ENCODE measurements at regions not wholly inside any gene's neighbourhood (a gene's known extent, or its start where the extent isn't known, plus 50 kb on each side); places are given as distances from the start of the nearest gene placed in this dataset.
A peak's percentile ranks its signal among the peaks of the same experiment; 100 is the strongest.

- no peak for TF ChIP-seq CTCF (IDR thresholded peaks at IDR 0.05; ENCODE audit: low read depth, low read length)
- peak in 1 of 2 donors; percentile 92 for DNase-seq (ENCODE audit: low read depth in 1 of 2, low spot score in 1 of 2)
- Histone ChIP-seq H3K27ac (no peak overlapping the region), H3K4me1 (ENCODE audit: low read depth) (peaks cover 35% of the 10 kb centered on the region), H3K27me3 (no peaks in the 10 kb centered on the region), H3K36me3 (no peaks in the 10 kb centered on the region), H3K4me3 (no peak overlapping the region), H3K9me3 (ENCODE audit: low read depth) (no peaks in the 10 kb centered on the region)
Observed at GRCh38 chr3:40877631-40878463, 321.5 kb upstream of the CTNNB1 start.

DNA sequence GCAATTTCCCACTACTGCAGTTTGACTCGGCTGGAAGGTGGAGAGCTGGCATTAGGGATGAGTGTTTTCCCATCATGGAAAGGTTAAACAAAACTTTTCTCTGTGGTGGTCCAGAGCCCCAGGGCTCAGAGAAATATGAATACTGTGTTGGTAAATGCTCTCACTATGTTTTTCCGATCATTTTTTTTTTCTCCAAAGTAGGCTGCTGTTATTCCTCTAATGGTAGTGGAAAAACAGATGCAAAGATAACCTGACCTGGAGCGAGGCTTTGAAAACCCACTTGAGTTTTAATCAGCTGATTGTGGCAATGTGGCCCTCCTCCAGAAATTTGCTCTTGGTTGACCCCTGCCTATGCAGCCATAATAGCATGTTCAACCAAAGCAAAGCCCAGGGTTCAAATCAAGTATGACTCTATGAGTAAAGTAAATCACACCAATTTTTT lies 320.8 kb upstream of the CTNNB1 start:
- no peak for TF ChIP-seq CTCF (IDR thresholded peaks at IDR 0.05; ENCODE audit: low read depth, low read length)
- Histone ChIP-seq H3K27ac (no peak overlapping the region), H3K4me3 (no peak overlapping the region)

DNA sequence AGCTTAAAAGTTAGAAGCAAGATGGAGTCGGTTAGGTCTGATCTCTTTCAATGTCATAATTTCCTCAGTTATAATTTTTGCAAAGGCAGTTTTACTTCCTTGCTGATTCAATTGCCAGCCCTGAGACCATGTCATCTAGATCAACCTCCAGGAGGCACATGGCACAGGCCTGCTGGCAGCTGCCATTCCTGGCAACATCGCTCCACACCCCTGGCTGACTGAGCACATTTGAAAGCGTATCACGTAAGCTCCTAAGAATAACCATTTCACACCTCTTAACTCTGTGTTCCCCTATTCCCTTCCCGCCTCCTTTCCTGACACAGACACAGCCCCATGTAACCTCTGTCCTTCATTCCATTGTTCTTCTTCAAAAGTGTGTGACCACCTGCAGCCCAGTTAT lies 313.9 kb upstream of the CTNNB1 start:
- H3K4me1 ChIP-seq (ENCODE audit: low read depth): no peaks in the 10 kb centered on the region
- H3K4me3 ChIP-seq: no peak overlapping the region
- no peaks in the 10 kb centered on the region for H3K36me3 ChIP-seq
- H3K27ac ChIP-seq: no peak overlapping the region
- no peaks in the 10 kb centered on the region for H3K9me3 ChIP-seq (ENCODE audit: low read depth)
- TF ChIP-seq CTCF (IDR thresholded peaks at IDR 0.05; ENCODE audit: low read depth, low read length): no peak
- no peak for DNase-seq (ENCODE audit: low read depth in 1 of 2, low spot score in 1 of 2)
- H3K27me3 ChIP-seq: no peaks in the 10 kb centered on the region

More for the DNA sequence above, 320.8 kb upstream of the CTNNB1 start:
- peak in 1 of 2 donors; percentile 19 for DNase-seq (ENCODE audit: low read depth in 1 of 2, low spot score in 1 of 2)
- Histone ChIP-seq H3K27me3 (no peaks in the 10 kb centered on the region), H3K9me3 (ENCODE audit: low read depth) (no peaks in the 10 kb centered on the region), H3K36me3 (no peaks in the 10 kb centered on the region), H3K4me1 (ENCODE audit: low read depth) (peaks cover 29% of the 10 kb centered on the region)

GRCh38 chr3:40886660-40887425 lies 312.5 kb upstream of the CTNNB1 start:
- no peaks in the 10 kb centered on the region for H3K4me1 ChIP-seq (ENCODE audit: low read depth)
- TF ChIP-seq CTCF (IDR thresholded peaks at IDR 0.05; ENCODE audit: low read depth, low read length): no peak
- no peak overlapping the region for H3K27ac ChIP-seq
- no peaks in the 10 kb centered on the region for H3K9me3 ChIP-seq (ENCODE audit: low read depth)
- H3K27me3 ChIP-seq: no peaks in the 10 kb centered on the region
- H3K36me3 ChIP-seq: no peaks in the 10 kb centered on the region
- no peak overlapping the region for H3K4me3 ChIP-seq
- DNase-seq (ENCODE audit: low read depth in 1 of 2, low spot score in 1 of 2): no peak

DNA sequence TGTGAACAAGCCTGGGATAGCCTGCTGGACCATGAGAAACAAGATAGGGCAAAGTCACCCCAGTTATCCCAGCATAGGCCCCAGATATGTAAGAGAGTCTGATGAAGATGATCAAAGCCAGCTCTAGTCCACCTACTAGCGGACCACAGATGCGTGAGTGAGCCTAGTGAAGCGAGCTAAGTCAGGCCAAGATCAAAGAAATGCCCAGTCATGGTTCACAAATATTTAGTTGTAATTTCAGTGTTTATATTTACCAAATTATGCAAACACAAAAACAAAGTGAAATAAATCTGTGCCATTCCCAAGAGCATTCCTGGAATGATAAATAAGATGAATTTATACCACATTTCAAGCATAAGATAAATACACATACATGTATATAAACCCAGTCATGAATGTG lies 308.1 kb upstream of the CTNNB1 start:
- TF ChIP-seq CTCF (IDR thresholded peaks at IDR 0.05; ENCODE audit: low read depth, low read length): no peak
- no peaks in the 10 kb centered on the region for H3K9me3 ChIP-seq (ENCODE audit: low read depth)
- H3K4me1 ChIP-seq (ENCODE audit: low read depth): no peaks in the 10 kb centered on the region
- H3K36me3 ChIP-seq: no peaks in the 10 kb centered on the region
- H3K4me3 ChIP-seq: no peak overlapping the region
- H3K27ac ChIP-seq: no peak overlapping the region
- DNase-seq (ENCODE audit: low read depth in 1 of 2, low spot score in 1 of 2): no peak
- no peaks in the 10 kb centered on the region for H3K27me3 ChIP-seq
